ENCODE measurements at regions not wholly inside any gene's neighbourhood (a gene's known extent, or its start where the extent isn't known, plus 50 kb on each side); places are given as distances from the start of the nearest gene placed in this dataset.

GRCh38 chr1:67586596-67586995 lies 98.4 kb upstream of the GADD45A start:
- H3K4me3 Mint-ChIP-seq, result no peak overlapping the region
- peaks cover 0 to 4% (median 0%) of the 10 kb centered on the region in 5 donors for H3K27me3 Mint-ChIP-seq
- peaks cover 0 to 3% (median 1%) of the 10 kb centered on the region in 4 donors for H3K4me1 Mint-ChIP-seq
- POLR2A ChIA-PET, result no interaction called here
- no peak for DNase-seq
- H3K36me3 Mint-ChIP-seq, result no peaks in the 10 kb centered on the region
- peak overlapping the region in 1 of 10 donors; percentile 23 for H3K27ac Mint-ChIP-seq
- no peaks in the 10 kb centered on the region for H3K9me3 Mint-ChIP-seq
- ATAC-seq, result no peak

GRCh38 chr1:67588178-67588855 lies 96.7 kb upstream of the GADD45A start:
- H3K4me1 Mint-ChIP-seq, result peaks cover 0 to 3% (median 0%) of the 10 kb centered on the region in 4 donors
- ATAC-seq (no peak), DNase-seq (no peak)
- no peaks in the 10 kb centered on the region for H3K36me3 Mint-ChIP-seq
- no peak overlapping the region for H3K27ac Mint-ChIP-seq
- H3K4me3 Mint-ChIP-seq, result no peak overlapping the region
- peaks cover 0 to 9% (median 0%) of the 10 kb centered on the region in 5 donors for H3K27me3 Mint-ChIP-seq
- no peaks in the 10 kb centered on the region for H3K9me3 Mint-ChIP-seq
- POLR2A ChIA-PET, result no interaction called here

- DNase-seq, result no peak
- Mint-ChIP-seq H3K4me1 (no peaks in the 10 kb centered on the region), H3K27me3 (peaks cover 0 to 9% (median 0%) of the 10 kb centered on the region in 5 donors), H3K27ac (no peak overlapping the region), H3K4me3 (no peak overlapping the region), H3K9me3 (no peaks in the 10 kb centered on the region), H3K36me3 (no peaks in the 10 kb centered on the region)
- no peak for ATAC-seq
- POLR2A ChIA-PET, result no interaction called here
These were observed 95.3 kb upstream of the GADD45A start for GRCh38 chr1:67589519-67590233.

DNA sequence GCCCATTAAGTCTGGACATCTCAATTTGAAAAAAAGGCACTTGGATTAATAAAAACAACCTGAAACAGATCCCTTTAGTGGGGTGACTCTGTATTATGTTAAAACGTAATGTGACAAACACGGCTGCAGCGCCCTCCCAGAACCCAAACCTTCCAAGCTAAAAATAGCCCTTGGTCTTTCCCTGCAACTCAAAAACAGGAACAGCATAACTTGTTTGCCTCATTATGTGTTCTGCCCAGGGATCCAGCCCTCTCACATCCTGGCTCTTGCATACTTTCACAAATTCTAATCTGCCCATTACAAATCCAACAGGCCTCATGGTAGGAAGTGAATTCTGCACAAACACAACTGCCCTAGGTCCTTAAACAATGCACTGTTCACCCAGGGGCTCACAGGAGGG lies 94.7 kb upstream of the GADD45A start:
- Mint-ChIP-seq H3K27ac (no peak overlapping the region), H3K27me3 (peaks cover 0 to 9% (median 0%) of the 10 kb centered on the region in 5 donors), H3K9me3 (no peaks in the 10 kb centered on the region), H3K36me3 (no peaks in the 10 kb centered on the region), H3K4me3 (no peak overlapping the region), H3K4me1 (no peaks in the 10 kb centered on the region)
- POLR2A ChIA-PET, result no interaction called here
- ATAC-seq (no peak), DNase-seq (no peak)

DNA sequence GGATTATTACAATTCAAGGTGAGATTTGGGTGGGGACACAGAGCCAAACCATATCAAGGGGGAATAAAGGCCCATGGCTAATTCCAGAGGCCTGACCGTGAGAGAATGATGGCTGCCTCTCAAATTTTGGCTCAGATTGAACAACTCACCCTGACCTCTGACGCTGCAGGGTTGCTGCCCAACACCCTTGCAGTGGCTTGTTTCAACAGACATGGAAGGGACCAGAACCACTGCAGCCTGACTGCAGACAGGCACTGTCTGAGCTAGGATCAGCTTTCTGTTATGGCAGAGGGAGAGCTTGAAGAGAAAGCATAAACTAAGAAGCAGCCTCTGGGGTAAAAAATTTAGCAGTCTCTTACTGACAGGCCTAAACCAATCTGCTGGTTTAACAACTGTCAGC lies 90.2 kb upstream of the GADD45A start:
- H3K4me1 Mint-ChIP-seq, result no peaks in the 10 kb centered on the region
- no peak overlapping the region for H3K27ac Mint-ChIP-seq
- ATAC-seq, result no peak
- peaks cover 0 to 9% (median 0%) of the 10 kb centered on the region in 5 donors for H3K27me3 Mint-ChIP-seq
- POLR2A ChIA-PET, result no interaction called here
- no peak overlapping the region for H3K4me3 Mint-ChIP-seq
- DNase-seq, result no peak
- no peaks in the 10 kb centered on the region for H3K9me3 Mint-ChIP-seq
- peaks cover 0 to 1% (median 0%) of the 10 kb centered on the region in 3 donors for H3K36me3 Mint-ChIP-seq

DNA sequence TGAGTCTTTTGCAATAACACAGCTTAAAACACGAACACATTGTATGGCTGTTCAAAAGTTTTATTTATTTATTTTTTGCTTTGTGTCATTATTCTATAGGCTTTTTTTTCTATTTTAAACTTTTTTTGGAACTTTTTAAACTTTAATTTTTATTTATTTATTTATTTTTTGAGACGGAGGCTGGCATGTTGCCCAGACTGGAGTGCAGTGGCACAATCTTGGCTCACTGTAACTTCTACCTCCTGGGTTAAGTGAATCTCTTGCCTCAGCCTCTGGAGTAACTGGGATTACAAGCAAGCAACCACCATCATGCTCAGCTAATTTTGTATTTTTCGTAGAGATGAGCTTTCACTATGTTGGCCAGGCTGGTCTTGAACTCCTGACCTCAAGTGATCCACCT lies 88.3 kb upstream of the GADD45A start:
- peaks cover 0 to 5% (median 0%) of the 10 kb centered on the region in 5 donors for H3K27me3 Mint-ChIP-seq
- POLR2A ChIA-PET, result no interaction called here
- H3K4me3 Mint-ChIP-seq, result no peak overlapping the region
- H3K4me1 Mint-ChIP-seq, result no peaks in the 10 kb centered on the region
- no peaks in the 10 kb centered on the region for H3K9me3 Mint-ChIP-seq
- DNase-seq, result no peak
- ATAC-seq, result no peak
- H3K36me3 Mint-ChIP-seq, result peaks cover 0 to 1% (median 0%) of the 10 kb centered on the region in 3 donors
- H3K27ac Mint-ChIP-seq, result no peak overlapping the region

DNA sequence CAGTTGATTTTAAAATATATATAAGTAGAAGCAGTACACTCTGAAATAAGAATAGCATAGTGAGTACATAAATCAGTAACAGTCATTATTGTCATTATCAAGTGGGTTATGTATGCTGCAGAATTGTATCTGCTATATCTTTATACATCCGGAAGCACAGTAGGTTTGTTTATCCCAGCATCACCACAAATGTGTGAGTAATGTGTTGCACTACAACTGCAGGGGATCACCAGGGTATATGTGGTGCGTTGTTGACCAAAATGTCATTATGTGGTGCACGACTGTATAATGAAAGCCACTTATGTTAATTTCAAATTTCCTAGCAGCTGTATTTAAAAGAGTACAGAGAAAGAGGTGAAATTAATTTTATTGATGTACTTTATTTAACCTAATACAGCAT lies 87.7 kb upstream of the GADD45A start:
- H3K27ac Mint-ChIP-seq, result no peak overlapping the region
- peaks cover 0 to 3% (median 0%) of the 10 kb centered on the region in 5 donors for H3K27me3 Mint-ChIP-seq
- POLR2A ChIA-PET, result no interaction called here
- H3K4me3 Mint-ChIP-seq, result no peak overlapping the region
- no peaks in the 10 kb centered on the region for H3K9me3 Mint-ChIP-seq
- peaks cover 0 to 1% (median 0%) of the 10 kb centered on the region in 3 donors for H3K36me3 Mint-ChIP-seq
- ATAC-seq (no peak), DNase-seq (no peak)
- H3K4me1 Mint-ChIP-seq, result no peaks in the 10 kb centered on the region

GRCh38 chr1:67599085-67599484 lies 85.9 kb upstream of the GADD45A start:
- POLR2A ChIA-PET, result no interaction called here
- H3K27me3 Mint-ChIP-seq, result peaks cover 0 to 6% (median 0%) of the 10 kb centered on the region in 5 donors
- no peaks in the 10 kb centered on the region for H3K4me1 Mint-ChIP-seq
- H3K4me3 Mint-ChIP-seq, result no peak overlapping the region
- no peak for DNase-seq
- H3K9me3 Mint-ChIP-seq, result no peaks in the 10 kb centered on the region
- H3K36me3 Mint-ChIP-seq, result peaks cover 0 to 1% (median 0%) of the 10 kb centered on the region in 3 donors
- H3K27ac Mint-ChIP-seq, result no peak overlapping the region
- ATAC-seq, result no peak

DNA sequence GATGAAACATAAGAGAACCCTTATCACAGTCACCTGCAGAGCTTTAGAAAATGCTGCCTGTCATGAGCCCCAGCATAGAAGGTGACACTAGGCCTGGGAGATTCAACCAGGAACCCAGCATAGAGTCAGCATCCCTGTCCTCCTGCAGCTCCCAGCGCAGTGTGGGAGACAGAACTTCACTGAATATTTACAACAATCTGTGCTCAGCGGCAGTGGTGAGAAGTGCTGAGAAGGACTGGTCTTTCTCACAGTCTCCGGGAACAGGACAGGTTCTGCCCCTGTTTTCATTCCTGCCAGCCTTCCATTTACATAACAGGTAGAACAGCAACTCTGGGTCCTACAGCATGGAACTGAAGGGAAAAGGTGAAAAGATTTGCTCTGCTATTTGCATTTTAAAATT lies 83.5 kb upstream of the GADD45A start:
- no peaks in the 10 kb centered on the region for H3K9me3 Mint-ChIP-seq
- no peak overlapping the region for H3K4me3 Mint-ChIP-seq
- peaks cover 0 to 1% (median 0%) of the 10 kb centered on the region in 3 donors for H3K36me3 Mint-ChIP-seq
- no peaks in the 10 kb centered on the region for H3K4me1 Mint-ChIP-seq
- DNase-seq (no peak), ATAC-seq (no peak)
- POLR2A ChIA-PET, result no interaction called here
- H3K27ac Mint-ChIP-seq, result no peak overlapping the region
- H3K27me3 Mint-ChIP-seq, result peaks cover 0 to 6% (median 0%) of the 10 kb centered on the region in 5 donors

GRCh38 chr1:67601955-67602354 lies 83.0 kb upstream of the GADD45A start:
- DNase-seq, result no peak
- ATAC-seq, result no peak
- H3K27me3 Mint-ChIP-seq, result peaks cover 0 to 6% (median 0%) of the 10 kb centered on the region in 5 donors
- no peak overlapping the region for H3K4me3 Mint-ChIP-seq
- peaks cover 0 to 1% (median 0%) of the 10 kb centered on the region in 3 donors for H3K36me3 Mint-ChIP-seq
- H3K27ac Mint-ChIP-seq, result no peak overlapping the region
- POLR2A ChIA-PET, result no interaction called here
- no peaks in the 10 kb centered on the region for H3K9me3 Mint-ChIP-seq
- peaks cover 0 to 2% (median 0%) of the 10 kb centered on the region in 4 donors for H3K4me1 Mint-ChIP-seq

- Mint-ChIP-seq H3K4me1 (peaks cover 4 to 11% (median 8%) of the 10 kb centered on the region in 4 donors), H3K4me3 (no peak overlapping the region), H3K9me3 (no peaks in the 10 kb centered on the region), H3K36me3 (no peaks in the 10 kb centered on the region), H3K27ac (no peak overlapping the region), H3K27me3 (peaks cover 0 to 6% (median 0%) of the 10 kb centered on the region in 5 donors)
- DNase-seq, result no peak
- POLR2A ChIA-PET, result no interaction called here
- no peak for ATAC-seq
These were observed 80.2 kb upstream of the GADD45A start for GRCh38 chr1:67604778-67605177.

- POLR2A ChIA-PET, result no interaction called here
- H3K36me3 Mint-ChIP-seq, result no peaks in the 10 kb centered on the region
- DNase-seq (no peak), ATAC-seq (no peak)
- H3K27me3 Mint-ChIP-seq, result peaks cover 0 to 6% (median 0%) of the 10 kb centered on the region in 5 donors
- no peak overlapping the region for H3K4me3 Mint-ChIP-seq
- H3K9me3 Mint-ChIP-seq, result no peaks in the 10 kb centered on the region
- peaks cover 4 to 11% (median 8%) of the 10 kb centered on the region in 4 donors for H3K4me1 Mint-ChIP-seq
- H3K27ac Mint-ChIP-seq, result peak overlapping the region in 2 of 10 donors; percentile 17 to 28
These were observed 79.7 kb upstream of the GADD45A start for GRCh38 chr1:67605209-67605780.

GRCh38 chr1:67607286-67607685 lies 77.7 kb upstream of the GADD45A start:
- Mint-ChIP-seq H3K27ac (peak overlapping the region in 3 of 10 donors; percentile 11 to 56 (median 11)), H3K36me3 (no peaks in the 10 kb centered on the region), H3K4me1 (peaks cover 4 to 11% (median 8%) of the 10 kb centered on the region in 4 donors), H3K9me3 (no peaks in the 10 kb centered on the region), H3K27me3 (peaks cover 0 to 11% (median 0%) of the 10 kb centered on the region in 5 donors), H3K4me3 (no peak overlapping the region)
- POLR2A ChIA-PET, result no interaction called here
- ATAC-seq, result no peak
- no peak for DNase-seq
